ENCODE measurements at regions not wholly inside any gene's neighbourhood (a gene's known extent, or its start where the extent isn't known, plus 50 kb on each side); places are given as distances from the start of the nearest gene placed in this dataset.
"Not testable (repeated sequence)": the region's sequence is repeated elsewhere in the genome, so short reads cannot be mapped to it uniquely, and the experiment has no call there.

DNA sequence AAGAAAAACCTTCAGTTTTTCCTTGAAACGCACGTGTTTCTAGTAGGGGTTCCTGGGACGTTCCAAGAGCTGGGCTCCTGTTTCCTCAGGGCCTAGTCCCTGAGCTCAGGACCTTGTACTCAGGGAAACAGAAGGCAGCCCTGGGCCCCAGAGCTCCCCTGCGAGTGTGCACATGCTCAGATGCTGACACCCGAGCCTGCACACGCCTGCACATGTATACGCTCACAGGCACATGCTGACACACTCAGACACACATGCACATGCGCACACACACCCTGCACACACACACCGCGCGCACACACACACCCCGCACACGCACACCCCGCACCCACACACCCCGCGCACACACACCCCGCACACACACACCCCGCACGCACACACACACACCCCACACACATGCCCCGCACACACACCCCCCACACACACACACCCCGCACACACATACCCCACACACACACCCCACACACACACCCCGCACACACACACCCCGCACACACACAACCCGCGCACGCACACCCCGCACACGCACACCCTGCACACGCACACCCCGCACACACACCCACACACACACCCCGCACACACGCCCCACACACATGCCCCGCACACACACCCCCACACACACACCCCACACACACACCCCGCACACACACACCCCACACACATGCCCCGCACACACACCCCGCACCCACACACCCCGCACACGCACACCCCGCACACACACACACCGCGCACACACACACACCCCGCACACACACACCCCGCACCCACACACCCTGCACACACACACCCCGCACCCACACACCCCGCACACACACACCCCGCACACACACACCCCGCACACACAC lies 52.2 kb downstream of the CALML3 start:
- Mint-ChIP-seq H3K36me3 (ENCODE audit: low read depth) (no peaks in the 10 kb centered on the region), H3K27ac (ENCODE audit: unreplicated experiment) (no peak overlapping the region), H3K27me3 (ENCODE audit: low read depth) (no peaks in the 10 kb centered on the region), H3K9me3 (peaks cover 2% of the 10 kb centered on the region), H3K4me3 (no peak overlapping the region), H3K4me1 (peaks cover 20% of the 10 kb centered on the region)
- TF ChIP-seq, protein P1, sequence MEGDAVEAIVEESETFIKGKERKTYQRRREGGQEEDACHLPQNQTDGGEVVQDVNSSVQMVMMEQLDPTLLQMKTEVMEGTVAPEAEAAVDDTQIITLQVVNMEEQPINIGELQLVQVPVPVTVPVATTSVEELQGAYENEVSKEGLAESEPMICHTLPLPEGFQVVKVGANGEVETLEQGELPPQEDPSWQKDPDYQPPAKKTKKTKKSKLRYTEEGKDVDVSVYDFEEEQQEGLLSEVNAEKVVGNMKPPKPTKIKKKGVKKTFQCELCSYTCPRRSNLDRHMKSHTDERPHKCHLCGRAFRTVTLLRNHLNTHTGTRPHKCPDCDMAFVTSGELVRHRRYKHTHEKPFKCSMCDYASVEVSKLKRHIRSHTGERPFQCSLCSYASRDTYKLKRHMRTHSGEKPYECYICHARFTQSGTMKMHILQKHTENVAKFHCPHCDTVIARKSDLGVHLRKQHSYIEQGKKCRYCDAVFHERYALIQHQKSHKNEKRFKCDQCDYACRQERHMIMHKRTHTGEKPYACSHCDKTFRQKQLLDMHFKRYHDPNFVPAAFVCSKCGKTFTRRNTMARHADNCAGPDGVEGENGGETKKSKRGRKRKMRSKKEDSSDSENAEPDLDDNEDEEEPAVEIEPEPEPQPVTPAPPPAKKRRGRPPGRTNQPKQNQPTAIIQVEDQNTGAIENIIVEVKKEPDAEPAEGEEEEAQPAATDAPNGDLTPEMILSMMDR (conservative IDR thresholded peaks at IDR 0.05) = no peak
- DNase-seq (ENCODE audit: low read depth, low spot score) = no peak

DNA sequence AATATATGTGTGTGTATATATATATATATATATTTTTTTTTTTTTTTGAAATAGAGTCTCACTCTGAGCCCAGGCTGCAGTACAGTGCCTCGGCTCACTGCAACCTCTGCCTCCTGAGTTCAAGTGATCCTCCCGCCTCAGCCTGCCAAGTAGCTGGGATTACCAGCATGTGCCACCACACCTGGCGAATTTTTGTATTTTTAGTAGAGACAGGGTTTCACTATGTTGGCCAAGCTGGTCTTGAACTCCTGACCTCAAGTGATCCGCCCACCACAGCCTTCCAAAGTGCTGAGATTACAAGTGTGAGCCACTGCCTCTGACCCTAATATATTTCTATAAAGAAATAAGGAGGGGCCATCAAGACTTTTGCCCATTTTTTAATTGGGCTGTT lies 55.3 kb downstream of the CALML3 start:
- not testable (repeated sequence) for H3K27me3 Mint-ChIP-seq (ENCODE audit: low read depth); H3K36me3 Mint-ChIP-seq (ENCODE audit: low read depth); DNase-seq (ENCODE audit: low read depth, low spot score); H3K4me3 Mint-ChIP-seq; H3K27ac Mint-ChIP-seq (ENCODE audit: unreplicated experiment); H3K9me3 Mint-ChIP-seq
- peaks cover 29% of the 10 kb centered on the region for H3K4me1 Mint-ChIP-seq

DNA sequence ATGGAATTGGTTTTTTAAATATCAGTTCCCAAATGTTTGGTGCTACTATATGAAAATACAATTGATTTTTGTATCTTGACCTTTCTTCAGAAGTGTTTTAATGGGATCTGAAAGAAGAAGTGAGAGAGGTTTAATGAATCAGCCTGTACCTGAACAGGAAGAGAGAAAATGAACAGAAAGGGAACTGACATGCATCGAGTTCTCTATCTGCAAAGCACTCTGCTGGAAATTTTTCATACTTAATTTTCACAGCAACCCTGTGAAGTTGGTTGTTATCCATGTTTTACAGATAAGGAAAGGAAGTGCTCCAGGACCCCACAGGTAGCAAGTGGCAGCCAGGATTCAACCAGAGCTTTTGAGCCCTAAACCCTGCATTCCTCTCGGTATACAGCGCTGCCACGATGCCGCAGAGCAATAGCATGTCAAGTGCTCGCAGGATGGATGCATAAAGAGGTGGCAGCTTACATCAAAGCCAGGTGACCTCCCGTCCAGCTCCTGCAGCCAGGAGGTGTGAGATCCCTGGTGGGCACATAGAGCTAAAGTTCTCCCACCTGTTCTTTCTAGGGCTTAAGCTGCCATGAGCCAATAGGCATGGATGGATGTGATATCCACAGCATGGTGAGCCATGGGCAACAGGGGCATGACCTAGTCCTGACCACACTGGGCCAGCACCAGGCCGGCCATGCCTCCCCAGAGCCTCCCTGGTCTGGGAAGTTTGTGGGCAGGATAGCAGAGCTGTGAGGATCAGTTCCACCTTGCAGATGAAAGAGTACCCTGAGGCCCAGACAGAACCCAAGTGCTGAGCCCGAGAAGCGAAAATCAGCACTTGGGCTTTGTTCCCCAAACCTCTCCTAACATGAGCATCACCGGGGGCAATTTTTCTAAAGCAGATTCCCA lies 57.2 kb downstream of the CALML3 start:
- H3K4me1 Mint-ChIP-seq = peaks cover 36% of the 10 kb centered on the region
- peaks cover 2% of the 10 kb centered on the region for H3K9me3 Mint-ChIP-seq
- no peaks in the 10 kb centered on the region for H3K27me3 Mint-ChIP-seq (ENCODE audit: low read depth)
- no peak overlapping the region for H3K27ac Mint-ChIP-seq (ENCODE audit: unreplicated experiment)
- H3K36me3 Mint-ChIP-seq (ENCODE audit: low read depth) = no peaks in the 10 kb centered on the region
- TF ChIP-seq, protein P1 (conservative IDR thresholded peaks at IDR 0.05) = no peak
- DNase-seq (ENCODE audit: low read depth, low spot score) = no peak
- H3K4me3 Mint-ChIP-seq = no peak overlapping the region

DNA sequence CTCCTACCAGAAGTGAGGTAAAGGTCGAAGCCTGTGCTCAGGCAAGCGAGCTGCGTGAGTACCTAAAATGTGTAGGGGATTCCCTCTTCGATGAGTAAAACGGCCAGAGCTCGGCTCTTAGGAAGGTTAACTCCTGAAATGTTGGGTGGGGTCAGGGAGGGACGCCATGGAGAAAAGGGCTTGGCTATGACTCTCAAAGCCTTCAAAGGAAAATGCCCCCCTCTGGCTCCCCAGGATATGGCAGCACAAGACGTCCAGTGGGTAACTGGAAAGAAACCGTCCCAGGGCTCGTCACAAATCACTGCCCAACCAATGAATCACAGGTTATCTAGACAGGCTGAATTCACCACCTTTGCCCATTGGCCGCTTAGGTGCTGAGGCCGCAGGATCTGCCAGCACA lies 58.0 kb downstream of the CALML3 start:
- TF ChIP-seq, protein P1 (conservative IDR thresholded peaks at IDR 0.05) = no peak
- peaks cover 41% of the 10 kb centered on the region for H3K4me1 Mint-ChIP-seq

DNA sequence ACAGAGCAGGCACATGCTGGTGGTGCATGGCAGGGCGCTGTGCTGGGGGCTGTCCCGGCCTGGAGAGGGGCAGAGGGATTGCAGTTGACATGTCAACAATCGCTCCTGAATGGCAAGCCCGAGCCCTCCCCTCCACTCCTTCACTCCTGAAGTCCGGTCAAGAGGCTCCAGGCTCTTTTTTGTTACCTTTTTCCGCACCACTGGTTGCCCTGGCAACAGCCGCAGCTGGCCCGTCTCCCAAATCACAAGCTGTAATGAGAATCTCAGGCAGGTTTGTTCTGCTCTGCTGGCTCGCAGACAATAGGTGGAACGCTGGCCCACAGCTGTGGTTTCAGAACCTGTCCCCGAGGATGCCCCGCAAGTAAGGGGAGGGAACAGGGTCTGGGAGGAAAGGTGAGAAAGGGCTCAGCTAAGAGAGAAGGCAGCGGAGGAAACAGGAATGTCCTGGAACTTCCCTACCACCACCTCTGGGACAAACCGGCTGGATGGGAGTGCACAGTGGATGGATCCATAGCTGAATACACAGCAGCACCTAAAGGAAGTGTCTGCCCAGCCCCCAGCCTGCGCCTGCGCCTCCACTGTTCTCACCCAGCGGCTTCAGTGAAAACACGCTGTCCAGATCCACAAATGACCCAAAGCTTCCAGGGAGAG lies 58.9 kb downstream of the CALML3 start:
- peak; percentile 45 for DNase-seq (ENCODE audit: low read depth, low spot score)
- Mint-ChIP-seq H3K27me3 (ENCODE audit: low read depth) (no peaks in the 10 kb centered on the region), H3K4me3 (peak overlapping the region; percentile 56), H3K27ac (ENCODE audit: unreplicated experiment) (peak overlapping the region; percentile 95), H3K9me3 (peaks cover 2% of the 10 kb centered on the region), H3K4me1 (peaks cover 43% of the 10 kb centered on the region), H3K36me3 (ENCODE audit: low read depth) (no peaks in the 10 kb centered on the region)
- TF ChIP-seq, protein P1 (conservative IDR thresholded peaks at IDR 0.05) = no peak

More for the DNA sequence above, 58.0 kb downstream of the CALML3 start:
- Mint-ChIP-seq H3K36me3 (ENCODE audit: low read depth) (no peaks in the 10 kb centered on the region), H3K27me3 (ENCODE audit: low read depth) (no peaks in the 10 kb centered on the region), H3K9me3 (peaks cover 2% of the 10 kb centered on the region), H3K4me3 (no peak overlapping the region), H3K27ac (ENCODE audit: unreplicated experiment) (no peak overlapping the region)
- no peak for DNase-seq (ENCODE audit: low read depth, low spot score)
